Adrenal gland (tissue), 9 donors: ENCODE measurements at regions not wholly inside any gene's neighbourhood (a gene's known extent, or its start where the extent isn't known, plus 50 kb on each side); places are given as distances from the start of the nearest gene placed in this dataset.

ENCODE experiments used
- DNase-seq, 7 donors: peaks; one replicate each; pipeline ENCODE4 v3.0.0-alpha.2; 2019 to 2020
- H3K27ac ChIP-seq, 5 donors: fragments of 200-600 bp; sonication (generic) in 4 of 5; 1 replicate in 3 of 5; 2 replicates in 2 of 5; pipeline versions ENCODE4 v1.5.1 to v1.8.0; 2016 to 2020; ENCODE audit warnings: mild to moderate bottlenecking in 1 of 5
- H3K27me3 ChIP-seq: fragments of 200-600 bp; 2 replicates; pipeline ENCODE4 v1.8.0; 2021
- H3K36me3 ChIP-seq, 2 donors: fragments of 200-600 bp; replicated peaks in 1 of 2; 1 replicate in 1 of 2; 2 replicates in 1 of 2; pipeline versions ENCODE4 v1.5.1 to v1.8.0; 2018 to 2022
- H3K4me1 ChIP-seq, 2 donors: fragments of 200-600 bp; replicated peaks in 1 of 2; 1 replicate in 1 of 2; 2 replicates in 1 of 2; pipeline versions ENCODE4 v1.5.1 to v1.8.0; 2018 to 2021
- H3K4me3 ChIP-seq, 4 donors: fragments of 200-600 bp; sonication (generic) in 3 of 4; one replicate each; pipeline ENCODE4 v1.5.1; 2016 to 2018
- H3K9me3 ChIP-seq, 3 donors: fragments of 200-600 bp; sonication (generic) in 1 of 3; replicated peaks in 1 of 3; 1 replicate in 2 of 3; 2 replicates in 1 of 3; pipeline versions ENCODE4 v1.5.1 to v1.8.0; 2016 to 2021
- CTCF ChIP-seq, 6 experiments: fragments of 450-650 bp in 4 of 6; fragments of 200-600 bp in 2 of 6; sonication (generic) in 1 of 6; IDR thresholded peaks; 1 replicate in 5 of 6; 2 replicates in 1 of 6; pipeline versions ENCODE4 v1.5.1 to v1.8.0; 2016 to 2021; ENCODE audit warnings: antibody characterized with exemption in 6 of 6, mild to moderate bottlenecking in 2 of 6, moderate library complexity in 1 of 6
- POLR2A ChIP-seq, 2 donors: fragments of 450-650 bp; IDR thresholded peaks; one replicate each; pipeline ENCODE4 v1.6.1; 2017; ENCODE audit warnings: antibody characterized with exemption in 2 of 2, mild to moderate bottlenecking in 2 of 2, moderate library complexity in 1 of 2
- whole genome bisulfite sequencing, 4 donors: extraction: QIAGEN DNeasy Blood & Tissue Kit in 2 of 4; methylation state at CpG; one replicate each; pipeline versions ENCODE4 v1.1.5 to v1.1.7; 2013 to 2017; 5-methylcytosine and 5-hydroxymethylcytosine counted together
- intact Hi-C, 2 donors: fragments of 100-400 bp; cut with DNase I; formaldehyde crosslinking; loops; one replicate each; pipeline versions ENCODE4 v1.14.1 to v1.15.0; 2022 to 2023
- donor health status: healthy with polysubstance abuse.
- donor health status: Bipolar disorder and iron deficiency.
- donor health status: DM: yes; HTN: yes; CAD: no.
- donor health status: DM: no; HTN: no; CAD: no.
- donor health status: DM: no; HTN: no; CAD: no.

GRCh38 chr6:106748547-106749207, 119.3 kb downstream of the QRSL1 start:
- 67 to 82% (median 69%) methylated on average over 3 of the region's 3 CpGs for WGBS, 4 donors

GRCh38 chr6:106747139-106747538, 117.8 kb downstream of the QRSL1 start:
- TF ChIP-seq POLR2A (IDR thresholded peaks at IDR 0.05) (no peak), CTCF (IDR thresholded peaks at IDR 0.05) (no peak)
- Histone ChIP-seq H3K36me3 (no peaks in the 10 kb centered on the region), H3K9me3 (no peaks in the 10 kb centered on the region), H3K4me3 (no peak overlapping the region), H3K27ac (no peak overlapping the region), H3K4me1 (no peaks in the 10 kb centered on the region), H3K27me3 (no peaks in the 10 kb centered on the region)
- intact Hi-C loops: no loop called here
- WGBS, 4 donors: 88 to 98% (median 90%) methylated on average over 1 of the region's 1 CpG
- no peak for DNase-seq

More at GRCh38 chr6:106748547-106749207, 119.3 kb downstream of the QRSL1 start:
- TF ChIP-seq POLR2A (IDR thresholded peaks at IDR 0.05) (no peak), CTCF (IDR thresholded peaks at IDR 0.05) (no peak)
- Histone ChIP-seq H3K9me3 (no peaks in the 10 kb centered on the region), H3K4me1 (no peaks in the 10 kb centered on the region), H3K36me3 (no peaks in the 10 kb centered on the region), H3K4me3 (no peak overlapping the region), H3K27me3 (no peaks in the 10 kb centered on the region), H3K27ac (no peak overlapping the region)
- intact Hi-C loops: no loop called here
- no peak for DNase-seq

- H3K27me3 ChIP-seq: no peaks in the 10 kb centered on the region
- no peaks in the 10 kb centered on the region for H3K36me3 ChIP-seq
- no peak overlapping the region for H3K27ac ChIP-seq
- H3K4me1 ChIP-seq: no peaks in the 10 kb centered on the region
- WGBS, 4 donors: 73 to 81% (median 78%) methylated on average over 3 of the region's 3 CpGs
- TF ChIP-seq POLR2A (IDR thresholded peaks at IDR 0.05) (no peak), CTCF (IDR thresholded peaks at IDR 0.05) (no peak)
- DNase-seq: no peak
- no peak overlapping the region for H3K4me3 ChIP-seq
- intact Hi-C loops: no loop called here
- H3K9me3 ChIP-seq: no peaks in the 10 kb centered on the region
These were observed 117.3 kb downstream of the QRSL1 start for GRCh38 chr6:106746652-106747051.

- 75 to 86% (median 82%) methylated on average over 5 of the region's 5 CpGs for WGBS, 4 donors
- intact Hi-C loops: no loop called here
- no peak for TF ChIP-seq POLR2A (IDR thresholded peaks at IDR 0.05)
- no peak for TF ChIP-seq CTCF (IDR thresholded peaks at IDR 0.05)
- Histone ChIP-seq H3K4me3 (no peak overlapping the region), H3K4me1 (no peaks in the 10 kb centered on the region), H3K27ac (no peak overlapping the region), H3K27me3 (no peaks in the 10 kb centered on the region), H3K36me3 (no peaks in the 10 kb centered on the region), H3K9me3 (no peaks in the 10 kb centered on the region)
- no peak for DNase-seq
These were observed 116.6 kb downstream of the QRSL1 start for GRCh38 chr6:106745824-106746582.
